ENCODE measurements at regions not wholly inside any gene's neighbourhood (a gene's known extent, or its start where the extent isn't known, plus 50 kb on each side); places are given as distances from the start of the nearest gene placed in this dataset.

GRCh38 chr16:62883509-62883908 is 847.3 kb upstream of the CDH8 start:
- H3K36me3 ChIP-seq (ENCODE audit: insufficient read depth, low read length) = no peaks in the 10 kb centered on the region
- H3K4me1 ChIP-seq (ENCODE audit: insufficient read depth, low read length) = no peaks in the 10 kb centered on the region
- H3K9ac ChIP-seq (ENCODE audit: low read depth, low read length) = no peak overlapping the region
- H3K9me3 ChIP-seq (ENCODE audit: control insufficient read depth, insufficient read depth, low read length) = no peaks in the 10 kb centered on the region

- Histone ChIP-seq H3K9ac (ENCODE audit: low read depth, low read length) (no peak overlapping the region), H3K36me3 (ENCODE audit: insufficient read depth, low read length) (no peaks in the 10 kb centered on the region), H3K4me1 (ENCODE audit: insufficient read depth, low read length) (no peaks in the 10 kb centered on the region), H3K9me3 (ENCODE audit: control insufficient read depth, insufficient read depth, low read length) (no peaks in the 10 kb centered on the region)
These were observed 846.4 kb upstream of the CDH8 start for GRCh38 chr16:62882552-62883221.

DNA sequence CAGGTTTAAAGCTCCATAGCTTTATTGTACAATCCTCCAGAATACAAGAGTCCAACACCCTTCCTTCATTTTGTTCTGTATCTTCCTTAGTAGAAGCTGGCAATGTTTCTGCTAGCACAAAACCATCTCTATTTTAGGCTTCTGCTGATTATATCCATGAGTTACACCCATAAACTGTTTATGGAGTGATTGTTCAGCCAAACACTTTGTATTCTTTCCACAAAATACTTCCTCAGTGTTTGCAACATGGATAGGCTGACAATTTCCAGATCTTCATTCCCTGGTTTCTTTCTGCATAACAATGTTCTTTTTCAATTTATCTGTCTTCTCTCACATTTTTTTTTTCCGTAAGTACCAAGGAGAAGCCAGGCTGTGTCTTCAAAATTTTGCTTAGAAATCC is 839.9 kb upstream of the CDH8 start:
- Histone ChIP-seq H3K4me1 (ENCODE audit: insufficient read depth, low read length) (no peaks in the 10 kb centered on the region), H3K9me3 (ENCODE audit: control insufficient read depth, insufficient read depth, low read length) (no peaks in the 10 kb centered on the region), H3K9ac (ENCODE audit: low read depth, low read length) (no peak overlapping the region), H3K36me3 (ENCODE audit: insufficient read depth, low read length) (no peaks in the 10 kb centered on the region)

- Histone ChIP-seq H3K9ac (ENCODE audit: low read depth, low read length) (no peak overlapping the region), H3K4me1 (ENCODE audit: insufficient read depth, low read length) (no peaks in the 10 kb centered on the region; the same call in 1 of the 2 replicates), H3K9me3 (ENCODE audit: control insufficient read depth, insufficient read depth, low read length) (no peaks in the 10 kb centered on the region), H3K36me3 (ENCODE audit: insufficient read depth, low read length) (no peaks in the 10 kb centered on the region)
These were observed 836.1 kb upstream of the CDH8 start for GRCh38 chr16:62872339-62872738.

GRCh38 chr16:62870554-62870953 is 834.3 kb upstream of the CDH8 start:
- no peak overlapping the region for H3K9ac ChIP-seq (ENCODE audit: low read depth, low read length)
- no peaks in the 10 kb centered on the region; the same call in 1 of the 2 replicates for H3K4me1 ChIP-seq (ENCODE audit: insufficient read depth, low read length)
- H3K9me3 ChIP-seq (ENCODE audit: control insufficient read depth, insufficient read depth, low read length) = no peaks in the 10 kb centered on the region
- no peaks in the 10 kb centered on the region for H3K36me3 ChIP-seq (ENCODE audit: insufficient read depth, low read length)

GRCh38 chr16:62869837-62870236 is 833.6 kb upstream of the CDH8 start:
- Histone ChIP-seq H3K4me1 (ENCODE audit: insufficient read depth, low read length) (no peaks in the 10 kb centered on the region; the same call in 1 of the 2 replicates), H3K9me3 (ENCODE audit: control insufficient read depth, insufficient read depth, low read length) (no peaks in the 10 kb centered on the region)

GRCh38 chr16:62863139-62863538 is 826.9 kb upstream of the CDH8 start:
- Histone ChIP-seq H3K4me1 (ENCODE audit: insufficient read depth, low read length) (no peaks in the 10 kb centered on the region), H3K36me3 (ENCODE audit: insufficient read depth, low read length) (no peaks in the 10 kb centered on the region), H3K9ac (ENCODE audit: low read depth, low read length) (no peak overlapping the region), H3K9me3 (ENCODE audit: control insufficient read depth, insufficient read depth, low read length) (no peaks in the 10 kb centered on the region)

More at GRCh38 chr16:62869837-62870236, 833.6 kb upstream of the CDH8 start:
- no peak overlapping the region for H3K9ac ChIP-seq (ENCODE audit: low read depth, low read length)
- no peaks in the 10 kb centered on the region for H3K36me3 ChIP-seq (ENCODE audit: insufficient read depth, low read length)

DNA sequence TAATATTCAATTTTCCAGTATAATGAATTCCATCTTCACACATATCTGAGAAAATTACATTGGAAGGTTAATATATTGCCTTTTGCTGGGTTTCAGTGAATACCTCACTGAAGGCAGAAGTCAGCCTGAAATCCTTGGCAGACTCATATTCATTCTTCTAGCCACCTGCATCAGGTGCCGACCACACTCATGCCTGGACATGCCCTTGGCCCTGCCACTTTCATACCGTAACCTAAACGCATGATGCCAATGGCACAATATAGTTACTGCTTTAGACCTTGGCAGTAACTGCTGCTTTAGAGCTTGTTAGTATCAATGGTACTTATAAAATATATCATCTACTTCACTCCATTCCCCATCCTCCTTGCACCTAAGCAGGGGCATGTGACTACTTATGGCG is 817.6 kb upstream of the CDH8 start:
- H3K9ac ChIP-seq (ENCODE audit: low read depth, low read length) = no peak overlapping the region
- H3K9me3 ChIP-seq (ENCODE audit: control insufficient read depth, insufficient read depth, low read length) = no peaks in the 10 kb centered on the region
- no peaks in the 10 kb centered on the region for H3K36me3 ChIP-seq (ENCODE audit: insufficient read depth, low read length)
- H3K4me1 ChIP-seq (ENCODE audit: insufficient read depth, low read length) = no peaks in the 10 kb centered on the region

DNA sequence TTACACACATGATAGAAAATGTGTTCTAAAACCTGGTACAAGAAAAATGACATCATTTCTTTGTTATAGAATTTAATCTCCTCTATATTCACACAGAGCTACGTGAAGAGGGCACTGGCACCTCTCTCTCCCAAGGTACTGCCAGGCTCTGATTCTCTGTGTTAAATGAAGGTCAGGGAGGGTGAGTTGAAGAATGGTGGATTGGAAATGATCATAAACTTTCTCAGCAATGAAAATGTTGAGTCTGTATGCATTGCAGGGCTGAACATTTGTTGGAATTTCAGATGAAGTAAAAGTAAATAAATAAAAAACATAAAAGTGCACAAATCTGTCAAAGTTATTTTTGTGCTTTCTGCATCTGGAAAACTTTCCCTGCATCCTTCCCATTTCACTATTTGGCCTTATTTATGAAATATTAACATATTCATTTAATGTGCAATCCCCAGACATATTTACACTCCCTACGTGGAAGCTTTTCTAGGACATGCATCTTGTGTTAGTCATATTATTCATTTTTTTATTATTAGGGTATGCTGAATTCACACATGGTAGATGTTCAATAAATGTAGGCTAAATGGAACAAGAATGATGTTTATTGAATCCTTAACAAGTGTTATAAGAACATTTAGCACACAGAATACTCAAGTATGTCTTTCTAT is 810.3 kb upstream of the CDH8 start:
- Histone ChIP-seq H3K4me1 (ENCODE audit: insufficient read depth, low read length) (no peaks in the 10 kb centered on the region), H3K9me3 (ENCODE audit: control insufficient read depth, insufficient read depth, low read length) (no peaks in the 10 kb centered on the region; the same call in 1 of the 2 replicates), H3K36me3 (ENCODE audit: insufficient read depth, low read length) (no peaks in the 10 kb centered on the region), H3K9ac (ENCODE audit: low read depth, low read length) (no peak overlapping the region)

- H3K9me3 ChIP-seq (ENCODE audit: control insufficient read depth, insufficient read depth, low read length) = no peaks in the 10 kb centered on the region
- H3K4me1 ChIP-seq (ENCODE audit: insufficient read depth, low read length) = peaks cover 14% of the 10 kb centered on the region; the same call in 1 of the 2 replicates
- no peak overlapping the region for H3K9ac ChIP-seq (ENCODE audit: low read depth, low read length)
- H3K36me3 ChIP-seq (ENCODE audit: insufficient read depth, low read length) = no peaks in the 10 kb centered on the region
These were observed 796.0 kb upstream of the CDH8 start for GRCh38 chr16:62832214-62832613.

DNA sequence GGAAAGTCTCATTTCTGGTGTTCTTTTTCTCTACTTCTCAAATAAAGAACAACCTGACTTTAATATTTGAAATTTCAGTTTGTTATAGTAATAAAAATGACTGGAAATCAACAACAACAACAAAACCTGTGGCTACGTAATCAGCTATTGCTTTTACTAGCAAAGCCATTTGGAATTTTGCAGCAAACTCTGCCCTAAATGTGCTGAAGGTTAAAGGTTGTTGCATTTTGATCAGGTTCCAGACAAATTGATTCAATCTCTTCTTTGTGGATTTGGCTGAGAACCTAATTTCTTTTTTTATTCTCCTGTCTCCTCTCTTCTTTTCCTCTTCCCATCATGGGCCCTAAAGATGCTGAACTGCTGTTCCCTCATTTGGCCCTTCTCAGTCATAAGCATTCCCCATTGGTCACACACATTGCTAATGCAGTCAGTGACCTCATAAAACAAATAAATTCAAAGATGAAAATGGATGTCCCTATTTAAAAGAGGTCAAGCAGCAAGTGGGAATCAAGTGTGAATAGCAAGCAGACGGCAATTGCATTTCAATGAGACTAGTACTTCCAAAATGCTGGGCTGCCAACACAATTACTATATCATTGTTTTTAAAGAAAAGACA is 795.1 kb upstream of the CDH8 start:
- H3K36me3 ChIP-seq (ENCODE audit: insufficient read depth, low read length) = no peaks in the 10 kb centered on the region
- no peaks in the 10 kb centered on the region for H3K9me3 ChIP-seq (ENCODE audit: control insufficient read depth, insufficient read depth, low read length)
- peaks cover 14% of the 10 kb centered on the region; the same call in 1 of the 2 replicates for H3K4me1 ChIP-seq (ENCODE audit: insufficient read depth, low read length)
- no peak overlapping the region for H3K9ac ChIP-seq (ENCODE audit: low read depth, low read length)

DNA sequence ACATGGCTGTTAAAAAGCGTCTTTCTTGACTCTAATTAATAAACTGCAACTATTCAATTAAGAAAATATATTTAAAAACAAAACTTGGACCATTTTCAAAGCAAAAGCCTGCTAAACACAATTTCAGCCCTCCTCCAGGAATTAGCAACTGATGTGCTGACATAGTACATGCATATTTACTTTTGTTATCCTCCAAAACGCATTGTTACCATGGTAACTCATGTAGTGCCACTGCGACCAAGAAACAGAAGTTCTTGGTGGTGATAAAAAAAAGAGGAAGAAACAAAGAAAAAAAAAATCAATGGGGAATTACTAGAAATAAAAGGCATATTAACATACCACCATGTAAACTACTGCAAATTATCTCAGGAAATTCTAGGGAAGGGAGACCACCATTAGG is 793.4 kb upstream of the CDH8 start:
- Histone ChIP-seq H3K9ac (ENCODE audit: low read depth, low read length) (no peak overlapping the region), H3K9me3 (ENCODE audit: control insufficient read depth, insufficient read depth, low read length) (no peaks in the 10 kb centered on the region), H3K4me1 (ENCODE audit: insufficient read depth, low read length) (peaks cover 14% of the 10 kb centered on the region; the same call in 1 of the 2 replicates), H3K36me3 (ENCODE audit: insufficient read depth, low read length) (no peaks in the 10 kb centered on the region)

GRCh38 chr16:62829084-62829483 is 792.8 kb upstream of the CDH8 start:
- Histone ChIP-seq H3K4me1 (ENCODE audit: insufficient read depth, low read length) (peaks cover 14% of the 10 kb centered on the region; the same call in 1 of the 2 replicates), H3K36me3 (ENCODE audit: insufficient read depth, low read length) (no peaks in the 10 kb centered on the region), H3K9ac (ENCODE audit: low read depth, low read length) (no peak overlapping the region), H3K9me3 (ENCODE audit: control insufficient read depth, insufficient read depth, low read length) (no peaks in the 10 kb centered on the region)

GRCh38 chr16:62821824-62822223 is 785.6 kb upstream of the CDH8 start:
- no peaks in the 10 kb centered on the region for H3K9me3 ChIP-seq (ENCODE audit: control insufficient read depth, insufficient read depth, low read length)
- no peaks in the 10 kb centered on the region for H3K4me1 ChIP-seq (ENCODE audit: insufficient read depth, low read length)
- H3K9ac ChIP-seq (ENCODE audit: low read depth, low read length) = no peak overlapping the region
- no peaks in the 10 kb centered on the region for H3K36me3 ChIP-seq (ENCODE audit: insufficient read depth, low read length)
